Hepatocyte (in vitro differentiated cells): ENCODE measurements at regions not wholly inside any gene's neighbourhood (a gene's known extent, or its start where the extent isn't known, plus 50 kb on each side); places are given as distances from the start of the nearest gene placed in this dataset.

Source experiments
- DNase-seq: peaks from one replicate; pipeline ENCODE4 v3.0.0-alpha.2; 2016; ENCODE audit warnings: low spot score
- H2AFZ ChIP-seq: fragments of 200-600 bp; sonication (generic); 2 replicates; pipeline ENCODE4 v1.6.0; 2016; ENCODE audit warnings: antibody characterized with exemption, mild to moderate bottlenecking
- H3K27ac ChIP-seq: fragments of 200-600 bp; sonication (generic); 2 replicates; pipeline ENCODE4 v1.5.1; 2016; ENCODE audit warnings: mild to moderate bottlenecking
- H3K27me3 ChIP-seq: fragments of 200-600 bp; sonication (generic); 2 replicates; pipeline ENCODE4 v1.6.1; 2016
- H3K36me3 ChIP-seq: fragments of 200-600 bp; sonication (generic); replicated peaks from 2 replicates; pipeline ENCODE4 v1.5.1; 2016; ENCODE audit warnings: low read depth; ENCODE audit not compliant: insufficient read depth
- H3K4me1 ChIP-seq: fragments of 200-600 bp; sonication (generic); 2 replicates; pipeline ENCODE4 v1.5.1; 2016; ENCODE audit warnings: mild to moderate bottlenecking, moderate library complexity; ENCODE audit not compliant: insufficient read depth
- H3K4me2 ChIP-seq: fragments of 200-600 bp; sonication (generic); 2 replicates; pipeline ENCODE4 v1.6.0; 2016
- H3K4me3 ChIP-seq: fragments of 200-600 bp; sonication (generic); 2 replicates; pipeline ENCODE4 v1.5.1; 2016; ENCODE audit warnings: mild to moderate bottlenecking
- H3K79me2 ChIP-seq: fragments of 200-600 bp; sonication (generic); 2 replicates; pipeline ENCODE4 v1.6.0; 2017; ENCODE audit warnings: mild to moderate bottlenecking
- H3K9me2 ChIP-seq: fragments of 200-600 bp; sonication (generic); replicated peaks from 2 replicates; pipeline ENCODE4 v1.6.0; 2017; ENCODE audit warnings: mild to moderate bottlenecking; ENCODE audit not compliant: insufficient read depth
- H3K9me3 ChIP-seq: fragments of 200-600 bp; sonication (generic); 2 replicates; pipeline ENCODE4 v1.5.1; 2016; ENCODE audit warnings: low read depth, mild to moderate bottlenecking
- H4K20me1 ChIP-seq: fragments of 200-600 bp; sonication (generic); 2 replicates; pipeline ENCODE4 v1.6.0; 2016; ENCODE audit warnings: mild to moderate bottlenecking; ENCODE audit not compliant: insufficient read depth, poor library complexity, severe bottlenecking
- EZH2 ChIP-seq: fragments of 200-600 bp; sonication (generic); IDR thresholded peaks from 2 replicates; pipeline ENCODE4 v1.6.1; 2016; ENCODE audit warnings: antibody characterized with exemption, mild to moderate bottlenecking, borderline replicate concordance
- EZH2phosphoT487 ChIP-seq: fragments of 200-600 bp; sonication (generic); IDR thresholded peaks from one replicate; pipeline ENCODE4 v1.6.1; 2018; ENCODE audit warnings: antibody characterized with exemption, mild to moderate bottlenecking, low read depth, moderate library complexity; ENCODE audit not compliant: unreplicated experiment, severe bottlenecking
- WGBS: methylation state at CpG from one replicate; pipeline ENCODE4 v1.1.6; 2016; ENCODE audit warnings: low lambda C conversion rate; ENCODE audit errors: missing lambda C conversion rate; 5-methylcytosine and 5-hydroxymethylcytosine counted together
- TF ChIP-seq, protein P1 (sequence below): fragments of 200-600 bp; sonication (generic); IDR thresholded peaks from 2 replicates; pipeline ENCODE4 v1.5.1; 2016; ENCODE audit warnings: antibody characterized with exemption, mild to moderate bottlenecking; ENCODE audit not compliant: poor library complexity

DNA sequence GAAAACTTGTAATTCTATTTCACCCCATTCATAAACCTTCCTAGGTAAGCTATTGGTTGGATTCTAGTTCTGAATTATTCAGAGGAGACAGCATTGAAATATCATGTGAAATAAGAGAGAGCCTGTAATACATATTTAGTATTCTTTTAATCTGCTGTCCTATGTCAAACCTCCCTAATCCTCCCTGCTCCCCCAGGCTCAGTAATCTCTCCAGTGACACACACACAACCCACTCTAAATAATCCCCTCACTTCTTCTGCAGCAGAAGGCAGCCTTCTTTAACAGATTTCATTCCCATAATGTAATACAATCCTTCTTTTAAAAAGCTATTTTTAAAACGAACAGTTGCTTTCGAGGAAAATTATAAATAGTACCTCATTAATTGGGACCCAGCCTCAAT lies 639.7 kb upstream of the AUTS2 start:
- H3K4me1 ChIP-seq: no peaks in the 10 kb centered on the region
- DNase-seq: no peak
- no peak overlapping the region for H2AFZ ChIP-seq
- no peaks in the 10 kb centered on the region for H4K20me1 ChIP-seq
- H3K27me3 ChIP-seq: no peaks in the 10 kb centered on the region
- no peaks in the 10 kb centered on the region for H3K79me2 ChIP-seq
- no peak overlapping the region for H3K27ac ChIP-seq
- H3K9me2 ChIP-seq: no peaks in the 10 kb centered on the region
- no peak overlapping the region for H3K4me3 ChIP-seq
- no peaks in the 10 kb centered on the region for H3K9me3 ChIP-seq
- no peak overlapping the region for H3K4me2 ChIP-seq
- WGBS: 55% methylated on average over 2 of the region's 2 CpGs
- H3K36me3 ChIP-seq: no peaks in the 10 kb centered on the region
- no peak for TF ChIP-seq EZH2phosphoT487
- no peak for TF ChIP-seq EZH2
- TF ChIP-seq, protein P1, sequence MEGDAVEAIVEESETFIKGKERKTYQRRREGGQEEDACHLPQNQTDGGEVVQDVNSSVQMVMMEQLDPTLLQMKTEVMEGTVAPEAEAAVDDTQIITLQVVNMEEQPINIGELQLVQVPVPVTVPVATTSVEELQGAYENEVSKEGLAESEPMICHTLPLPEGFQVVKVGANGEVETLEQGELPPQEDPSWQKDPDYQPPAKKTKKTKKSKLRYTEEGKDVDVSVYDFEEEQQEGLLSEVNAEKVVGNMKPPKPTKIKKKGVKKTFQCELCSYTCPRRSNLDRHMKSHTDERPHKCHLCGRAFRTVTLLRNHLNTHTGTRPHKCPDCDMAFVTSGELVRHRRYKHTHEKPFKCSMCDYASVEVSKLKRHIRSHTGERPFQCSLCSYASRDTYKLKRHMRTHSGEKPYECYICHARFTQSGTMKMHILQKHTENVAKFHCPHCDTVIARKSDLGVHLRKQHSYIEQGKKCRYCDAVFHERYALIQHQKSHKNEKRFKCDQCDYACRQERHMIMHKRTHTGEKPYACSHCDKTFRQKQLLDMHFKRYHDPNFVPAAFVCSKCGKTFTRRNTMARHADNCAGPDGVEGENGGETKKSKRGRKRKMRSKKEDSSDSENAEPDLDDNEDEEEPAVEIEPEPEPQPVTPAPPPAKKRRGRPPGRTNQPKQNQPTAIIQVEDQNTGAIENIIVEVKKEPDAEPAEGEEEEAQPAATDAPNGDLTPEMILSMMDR: no peak

DNA sequence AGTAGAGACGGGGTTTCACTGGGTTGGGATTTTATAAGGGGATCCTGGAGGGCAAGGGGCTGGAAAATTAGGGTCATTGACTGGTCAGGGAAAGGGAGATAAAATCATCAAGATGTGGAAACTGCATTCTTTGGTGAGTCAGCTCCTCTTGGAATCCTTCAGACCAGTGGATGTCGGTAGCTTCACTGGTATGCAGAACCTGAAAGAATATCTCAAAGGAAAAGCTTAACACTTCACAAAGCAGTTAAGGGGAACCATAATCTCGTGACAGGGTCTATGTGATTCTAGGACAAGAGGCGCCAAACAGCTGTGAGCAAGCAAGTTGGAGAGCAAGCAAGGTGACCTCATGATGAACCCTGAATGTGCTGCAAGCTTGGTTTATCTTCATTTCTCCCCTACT lies 634.7 kb upstream of the AUTS2 start:
- Histone ChIP-seq H3K27ac (no peak overlapping the region), H3K36me3 (no peaks in the 10 kb centered on the region), H3K9me3 (no peaks in the 10 kb centered on the region), H3K4me3 (no peak overlapping the region), H3K79me2 (no peaks in the 10 kb centered on the region), H3K27me3 (no peaks in the 10 kb centered on the region), H4K20me1 (no peaks in the 10 kb centered on the region), H3K4me2 (no peak overlapping the region), H2AFZ (no peak overlapping the region), H3K9me2 (no peaks in the 10 kb centered on the region), H3K4me1 (no peaks in the 10 kb centered on the region)
- 41% methylated on average over 4 of the region's 4 CpGs for WGBS
- TF ChIP-seq EZH2phosphoT487 (no peak), EZH2 (no peak)
- TF ChIP-seq, protein P1: no peak
- DNase-seq: peak; percentile 44

DNA sequence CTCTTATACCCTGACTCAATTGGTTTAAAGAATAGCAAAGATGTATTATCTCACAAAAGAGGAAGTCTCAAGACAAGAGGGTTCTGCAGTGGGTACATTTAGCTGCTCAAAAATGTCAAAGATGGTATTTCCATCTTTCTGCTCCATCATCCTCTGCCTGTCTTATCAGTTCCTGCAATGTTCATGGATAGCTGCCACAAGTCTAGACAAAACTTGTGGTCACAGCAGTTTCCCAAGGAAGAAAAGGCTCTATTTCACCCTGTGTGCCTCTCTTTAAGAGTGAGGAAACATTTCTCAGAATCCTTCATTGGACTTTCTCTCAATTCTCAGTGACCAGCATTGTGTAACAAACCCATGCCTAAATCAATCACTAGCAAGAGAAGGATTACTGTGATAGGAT lies 634.2 kb upstream of the AUTS2 start:
- Histone ChIP-seq H3K27ac (no peak overlapping the region), H3K9me3 (no peaks in the 10 kb centered on the region), H3K27me3 (no peaks in the 10 kb centered on the region), H3K4me1 (no peaks in the 10 kb centered on the region), H3K9me2 (no peaks in the 10 kb centered on the region), H3K79me2 (no peaks in the 10 kb centered on the region), H4K20me1 (no peaks in the 10 kb centered on the region), H3K36me3 (no peaks in the 10 kb centered on the region), H2AFZ (no peak overlapping the region), H3K4me2 (no peak overlapping the region), H3K4me3 (no peak overlapping the region)
- TF ChIP-seq, protein P1: no peak
- DNase-seq: no peak

DNA sequence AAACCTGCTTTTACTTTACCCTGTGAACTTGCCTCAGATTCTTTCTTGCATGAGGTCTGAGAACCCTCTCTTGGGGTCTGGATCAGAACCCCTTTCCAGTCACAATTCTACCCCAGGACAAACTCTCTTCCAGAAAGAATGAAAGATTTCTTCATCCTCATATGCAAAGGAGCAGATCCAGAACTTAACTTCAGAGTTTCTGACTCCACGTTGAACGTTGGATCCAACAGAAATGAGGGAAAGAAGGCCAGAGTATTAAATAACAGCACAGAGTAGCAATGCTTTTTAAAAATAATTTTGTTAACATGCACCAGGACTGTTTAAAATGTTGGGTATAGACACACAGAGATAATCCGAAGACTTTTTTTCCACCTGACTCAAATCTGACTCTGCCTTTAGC lies 632.9 kb upstream of the AUTS2 start:
- Histone ChIP-seq H3K4me3 (no peak overlapping the region), H3K9me3 (no peaks in the 10 kb centered on the region), H2AFZ (no peak overlapping the region), H3K4me1 (no peaks in the 10 kb centered on the region), H3K9me2 (no peaks in the 10 kb centered on the region), H3K36me3 (no peaks in the 10 kb centered on the region), H3K27me3 (no peaks in the 10 kb centered on the region), H3K27ac (no peak overlapping the region), H4K20me1 (no peaks in the 10 kb centered on the region), H3K79me2 (no peaks in the 10 kb centered on the region), H3K4me2 (no peak overlapping the region)
- TF ChIP-seq EZH2 (no peak), EZH2phosphoT487 (no peak)
- TF ChIP-seq, protein P1: no peak
- no peak for DNase-seq
- WGBS: 89% methylated on average over 3 of the region's 3 CpGs
